H1 (cell line): ENCODE measurements at regions not wholly inside any gene's neighbourhood (a gene's known extent, or its start where the extent isn't known, plus 50 kb on each side); places are given as distances from the start of the nearest gene placed in this dataset.

ENCODE experiments used
- HDAC6 ChIP-seq: IDR thresholded peaks from one replicate; pipeline ENCODE4 v1.7.1; 2012; ENCODE audit warnings: low read depth, mild to moderate bottlenecking, inconsistent platforms, low read length, moderate library complexity
- RAD21 ChIP-seq, 2 experiments: IDR thresholded peaks in 1 of 2; conservative IDR thresholded peaks in 1 of 2; 2 replicates each; pipeline ENCODE4 v1.6.1; 2011; ENCODE audit warnings: low read depth in 2 of 2, low read length in 2 of 2, improper control_type of control experiment in 1 of 2, inconsistent platforms in 1 of 2, mild to moderate bottlenecking in 1 of 2, moderate library complexity in 1 of 2
- TF ChIP-seq, protein P1 (sequence below): IDR thresholded peaks from 2 replicates; pipeline ENCODE4 v1.6.1; 2011; ENCODE audit warnings: low read length, improper control_type of control experiment

DNA sequence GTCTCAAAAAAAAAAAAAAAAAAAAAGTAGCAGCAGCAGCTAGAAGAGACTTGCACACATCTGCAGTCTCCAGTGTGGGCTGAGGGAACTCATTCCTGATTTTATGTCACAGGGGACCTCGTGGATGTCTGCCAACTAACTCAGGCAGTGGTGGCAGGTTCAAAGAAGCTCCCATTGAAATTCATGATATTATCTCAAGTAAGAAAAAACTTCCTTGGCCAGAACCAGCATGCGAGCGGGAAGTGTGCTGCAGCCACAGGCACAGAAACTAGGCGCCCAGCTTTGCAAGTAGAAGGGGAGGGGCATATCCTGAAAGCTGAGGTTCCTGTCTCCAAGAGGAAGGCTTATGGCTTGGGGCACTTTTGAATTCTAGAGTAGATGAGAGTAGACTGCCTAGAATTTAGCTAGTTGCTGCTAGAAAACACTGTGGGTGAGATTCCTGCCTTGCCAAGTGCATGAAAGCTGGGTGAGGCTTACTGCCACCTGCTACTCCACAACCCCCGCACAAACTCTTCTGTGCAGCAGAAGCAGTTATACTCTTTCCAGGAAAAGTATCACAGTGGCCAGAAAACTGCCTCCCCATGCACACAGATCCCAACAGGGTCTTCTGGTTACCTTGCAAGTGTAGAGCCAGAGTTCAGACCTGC lies 603.8 kb upstream of the CA10 start (continued):
- TF ChIP-seq, protein P1, sequence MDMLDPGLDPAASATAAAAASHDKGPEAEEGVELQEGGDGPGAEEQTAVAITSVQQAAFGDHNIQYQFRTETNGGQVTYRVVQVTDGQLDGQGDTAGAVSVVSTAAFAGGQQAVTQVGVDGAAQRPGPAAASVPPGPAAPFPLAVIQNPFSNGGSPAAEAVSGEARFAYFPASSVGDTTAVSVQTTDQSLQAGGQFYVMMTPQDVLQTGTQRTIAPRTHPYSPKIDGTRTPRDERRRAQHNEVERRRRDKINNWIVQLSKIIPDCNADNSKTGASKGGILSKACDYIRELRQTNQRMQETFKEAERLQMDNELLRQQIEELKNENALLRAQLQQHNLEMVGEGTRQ: no peak
- no peak for TF ChIP-seq HDAC6
- TF ChIP-seq RAD21 (IDR thresholded peaks at IDR 0.05 in 1 of 2, conservative IDR thresholded peaks at IDR 0.05 in 1 of 2; ENCODE audit: low read depth in 2 of 2, low read length in 2 of 2): no peak
